ENCODE measurements at regions not wholly inside any gene's neighbourhood (a gene's known extent, or its start where the extent isn't known, plus 50 kb on each side); places are given as distances from the start of the nearest gene placed in this dataset.

GRCh38 chr17:13699261-13699660 is 97.5 kb upstream of the HS3ST3A1 start:
- H3K9me3 Mint-ChIP-seq (ENCODE audit: unreplicated experiment) = peaks cover 4% of the 10 kb centered on the region
- no peak for TF ChIP-seq CTCF (IDR thresholded peaks at IDR 0.05; ENCODE audit: partially characterized antibody, unreplicated experiment)
- peaks cover 2% of the 10 kb centered on the region for H3K27me3 Mint-ChIP-seq (ENCODE audit: unreplicated experiment)
- no peaks in the 10 kb centered on the region for H3K4me1 Mint-ChIP-seq (ENCODE audit: low read depth, unreplicated experiment)
- no peak for DNase-seq
- H3K27ac Mint-ChIP-seq (ENCODE audit: unreplicated experiment) = no peak overlapping the region
- no peak overlapping the region for H3K4me3 Mint-ChIP-seq (ENCODE audit: unreplicated experiment)
- H3K36me3 Mint-ChIP-seq (ENCODE audit: unreplicated experiment) = peaks cover 12% of the 10 kb centered on the region

GRCh38 chr17:13702266-13702665 is 100.5 kb upstream of the HS3ST3A1 start:
- H3K36me3 Mint-ChIP-seq (ENCODE audit: unreplicated experiment) = peaks cover 6% of the 10 kb centered on the region
- H3K9me3 Mint-ChIP-seq (ENCODE audit: unreplicated experiment) = peaks cover 4% of the 10 kb centered on the region
- no peak for DNase-seq
- peaks cover 2% of the 10 kb centered on the region for H3K27me3 Mint-ChIP-seq (ENCODE audit: unreplicated experiment)
- no peak for TF ChIP-seq CTCF (IDR thresholded peaks at IDR 0.05; ENCODE audit: partially characterized antibody, unreplicated experiment)
- H3K4me3 Mint-ChIP-seq (ENCODE audit: unreplicated experiment) = no peak overlapping the region
- no peak overlapping the region for H3K27ac Mint-ChIP-seq (ENCODE audit: unreplicated experiment)
- no peaks in the 10 kb centered on the region for H3K4me1 Mint-ChIP-seq (ENCODE audit: low read depth, unreplicated experiment)

- Mint-ChIP-seq H3K36me3 (ENCODE audit: unreplicated experiment) (peaks cover 4% of the 10 kb centered on the region), H3K27me3 (ENCODE audit: unreplicated experiment) (peaks cover 2% of the 10 kb centered on the region), H3K27ac (ENCODE audit: unreplicated experiment) (no peak overlapping the region), H3K4me3 (ENCODE audit: unreplicated experiment) (no peak overlapping the region), H3K4me1 (ENCODE audit: low read depth, unreplicated experiment) (no peaks in the 10 kb centered on the region), H3K9me3 (ENCODE audit: unreplicated experiment) (peaks cover 3% of the 10 kb centered on the region)
- no peak for TF ChIP-seq CTCF (IDR thresholded peaks at IDR 0.05; ENCODE audit: partially characterized antibody, unreplicated experiment)
- DNase-seq = no peak
Observed at GRCh38 chr17:13704333-13704732, 102.6 kb upstream of the HS3ST3A1 start.

GRCh38 chr17:13705221-13705620 is 103.5 kb upstream of the HS3ST3A1 start:
- Mint-ChIP-seq H3K36me3 (ENCODE audit: unreplicated experiment) (peaks cover 4% of the 10 kb centered on the region), H3K4me3 (ENCODE audit: unreplicated experiment) (no peak overlapping the region), H3K4me1 (ENCODE audit: low read depth, unreplicated experiment) (no peaks in the 10 kb centered on the region), H3K9me3 (ENCODE audit: unreplicated experiment) (no peaks in the 10 kb centered on the region), H3K27ac (ENCODE audit: unreplicated experiment) (no peak overlapping the region), H3K27me3 (ENCODE audit: unreplicated experiment) (peaks cover 2% of the 10 kb centered on the region)
- DNase-seq = no peak
- TF ChIP-seq CTCF (IDR thresholded peaks at IDR 0.05; ENCODE audit: partially characterized antibody, unreplicated experiment) = no peak

GRCh38 chr17:13721705-13722104 is 120.0 kb upstream of the HS3ST3A1 start:
- no peak overlapping the region for H3K27ac Mint-ChIP-seq (ENCODE audit: unreplicated experiment)
- H3K4me3 Mint-ChIP-seq (ENCODE audit: unreplicated experiment) = no peak overlapping the region
- no peak for DNase-seq
- no peak for TF ChIP-seq CTCF (IDR thresholded peaks at IDR 0.05; ENCODE audit: partially characterized antibody, unreplicated experiment)
- H3K27me3 Mint-ChIP-seq (ENCODE audit: unreplicated experiment) = no peaks in the 10 kb centered on the region
- peaks cover 3% of the 10 kb centered on the region for H3K4me1 Mint-ChIP-seq (ENCODE audit: low read depth, unreplicated experiment)
- H3K9me3 Mint-ChIP-seq (ENCODE audit: unreplicated experiment) = peaks cover 1% of the 10 kb centered on the region
- H3K36me3 Mint-ChIP-seq (ENCODE audit: unreplicated experiment) = no peaks in the 10 kb centered on the region
